Coronary artery (tissue), 2 donors: ENCODE measurements at regions not wholly inside any gene's neighbourhood (a gene's known extent, or its start where the extent isn't known, plus 50 kb on each side); places are given as distances from the start of the nearest gene placed in this dataset.
"Not testable (repeated sequence)": the region's sequence is repeated elsewhere in the genome, so short reads cannot be mapped to it uniquely, and the experiment has no call there.

Source experiments
- DNase-seq: peaks from one replicate; pipeline ENCODE4 v3.0.0-alpha.2; 2017; ENCODE audit warnings: low spot score
- H3K27ac ChIP-seq, 2 donors: fragments of 200-600 bp; sonication (generic); one replicate each; pipeline ENCODE4 v1.5.1; 2016 to 2019
- H3K4me3 ChIP-seq: fragments of 200-600 bp; sonication (generic); 2 replicates; pipeline ENCODE4 v1.5.1; 2016; ENCODE audit warnings: mild to moderate bottlenecking, moderate library complexity
- CTCF ChIP-seq: fragments of 200-600 bp; sonication (generic); IDR thresholded peaks from one replicate; pipeline ENCODE4 v1.5.1; 2019; ENCODE audit warnings: antibody characterized with exemption

- Histone ChIP-seq H3K4me3 (no peak overlapping the region), H3K27ac (no peak overlapping the region)
- no peak for DNase-seq
- no peak for TF ChIP-seq CTCF
Observed at GRCh38 chr7:17559388-17559787, 260.9 kb downstream of the AHR start.

GRCh38 chr7:17560516-17560915 lies 262.1 kb downstream of the AHR start:
- TF ChIP-seq CTCF: no peak
- Histone ChIP-seq H3K4me3 (no peak overlapping the region), H3K27ac (no peak overlapping the region)
- DNase-seq: no peak

GRCh38 chr7:17560966-17561365 lies 262.5 kb downstream of the AHR start:
- no peak for TF ChIP-seq CTCF
- Histone ChIP-seq H3K27ac (no peak overlapping the region), H3K4me3 (no peak overlapping the region)
- no peak for DNase-seq

- Histone ChIP-seq H3K4me3 (no peak overlapping the region), H3K27ac (no peak overlapping the region)
- TF ChIP-seq CTCF: no peak
- DNase-seq: no peak
Observed at GRCh38 chr7:17564678-17565212, 266.3 kb downstream of the AHR start.

GRCh38 chr7:17580141-17580540 lies 281.7 kb downstream of the AHR start:
- no peak for TF ChIP-seq CTCF
- DNase-seq: no peak
- Histone ChIP-seq H3K27ac (no peak overlapping the region), H3K4me3 (no peak overlapping the region)

GRCh38 chr7:17580856-17581255 lies 282.4 kb downstream of the AHR start:
- H3K4me3 ChIP-seq: no peak overlapping the region
- no peak for DNase-seq
- H3K27ac ChIP-seq: no peak overlapping the region
- no peak for TF ChIP-seq CTCF

- Histone ChIP-seq H3K27ac (no peak overlapping the region), H3K4me3 (no peak overlapping the region)
- no peak for DNase-seq
- TF ChIP-seq CTCF: no peak
Observed at GRCh38 chr7:17581301-17581700, 282.8 kb downstream of the AHR start.

- not testable (repeated sequence) for H3K27ac ChIP-seq, DNase-seq
Observed at GRCh38 chr7:17582696-17583095, 284.2 kb downstream of the AHR start.

More at GRCh38 chr7:17582696-17583095, 284.2 kb downstream of the AHR start:
- not testable (repeated sequence) for H3K4me3 ChIP-seq
